Esophagus squamous epithelium (tissue), 4 donors: ENCODE measurements at regions not wholly inside any gene's neighbourhood (a gene's known extent, or its start where the extent isn't known, plus 50 kb on each side); places are given as distances from the start of the nearest gene placed in this dataset.

Source experiments
- POLR2A ChIP-seq, 4 donors: fragments of 450-650 bp; IDR thresholded peaks; one replicate each; pipeline ENCODE4 v1.6.1; 2017; ENCODE audit warnings: antibody characterized with exemption in 4 of 4, mild to moderate bottlenecking in 4 of 4, moderate library complexity in 3 of 4
- TF ChIP-seq, protein P1 (sequence below), 6 experiments: fragments of 450-650 bp in 4 of 6; fragments of 200-600 bp in 2 of 6; sonication (generic) in 2 of 6; IDR thresholded peaks; one replicate each; pipeline ENCODE4 v1.5.1; 2016 to 2019; ENCODE audit warnings: antibody characterized with exemption in 6 of 6, mild to moderate bottlenecking in 4 of 6, moderate library complexity in 4 of 6

DNA sequence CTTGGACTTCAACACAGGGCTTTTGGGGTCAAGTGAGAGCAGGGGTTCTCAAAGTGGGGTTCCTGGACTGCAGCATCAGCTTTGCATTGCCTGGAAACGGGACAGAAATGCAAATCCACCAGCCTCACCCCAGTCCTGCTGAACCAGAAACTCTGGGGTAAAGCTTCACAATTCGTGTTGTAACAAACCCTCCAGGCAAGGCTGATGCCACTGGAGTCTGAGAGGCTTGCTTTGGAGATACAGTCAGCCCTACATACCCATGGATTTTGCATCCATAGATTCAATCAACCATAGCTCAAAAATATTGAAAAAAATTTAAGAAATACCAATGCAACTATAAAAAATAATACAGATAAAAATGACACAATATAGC is 160.4 kb upstream of the ECI2 start:
- TF ChIP-seq, protein P1, sequence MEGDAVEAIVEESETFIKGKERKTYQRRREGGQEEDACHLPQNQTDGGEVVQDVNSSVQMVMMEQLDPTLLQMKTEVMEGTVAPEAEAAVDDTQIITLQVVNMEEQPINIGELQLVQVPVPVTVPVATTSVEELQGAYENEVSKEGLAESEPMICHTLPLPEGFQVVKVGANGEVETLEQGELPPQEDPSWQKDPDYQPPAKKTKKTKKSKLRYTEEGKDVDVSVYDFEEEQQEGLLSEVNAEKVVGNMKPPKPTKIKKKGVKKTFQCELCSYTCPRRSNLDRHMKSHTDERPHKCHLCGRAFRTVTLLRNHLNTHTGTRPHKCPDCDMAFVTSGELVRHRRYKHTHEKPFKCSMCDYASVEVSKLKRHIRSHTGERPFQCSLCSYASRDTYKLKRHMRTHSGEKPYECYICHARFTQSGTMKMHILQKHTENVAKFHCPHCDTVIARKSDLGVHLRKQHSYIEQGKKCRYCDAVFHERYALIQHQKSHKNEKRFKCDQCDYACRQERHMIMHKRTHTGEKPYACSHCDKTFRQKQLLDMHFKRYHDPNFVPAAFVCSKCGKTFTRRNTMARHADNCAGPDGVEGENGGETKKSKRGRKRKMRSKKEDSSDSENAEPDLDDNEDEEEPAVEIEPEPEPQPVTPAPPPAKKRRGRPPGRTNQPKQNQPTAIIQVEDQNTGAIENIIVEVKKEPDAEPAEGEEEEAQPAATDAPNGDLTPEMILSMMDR (IDR thresholded peaks at IDR 0.05), result no peak
- no peak for TF ChIP-seq POLR2A (IDR thresholded peaks at IDR 0.05)
